OCI-LY7 (cell line): ENCODE measurements at regions not wholly inside any gene's neighbourhood (a gene's known extent, or its start where the extent isn't known, plus 50 kb on each side); places are given as distances from the start of the nearest gene placed in this dataset.

Source experiments
- BruUV-seq: library from RNA; stranded (reverse); fragments of 400-500 nt; replicated peaks from 2 replicates; lab custom pipeline; 2021; lab: Mats Ljungman, UMichigan
- CTCF ChIA-PET: fragments of 300-600 bp; sonication (Branson Sonifier 250); formaldehyde crosslinking; loops from one replicate; lab custom pipeline; 2022; ENCODE audit warnings: antibody characterized with exemption; ENCODE audit not compliant: unreplicated experiment; lab: Charles Lee
- POLR2A ChIA-PET: fragments of 300-600 bp; sonication (Branson Sonifier 250); formaldehyde crosslinking; loops from one replicate; lab custom pipeline; 2022; ENCODE audit warnings: antibody characterized with exemption; lab: Charles Lee
- DNase-seq: peaks from one replicate; pipeline ENCODE4 v3.0.0-alpha.2; 2015; ENCODE audit warnings: low spot score
- H2AFZ ChIP-seq: fragments of 200-600 bp; sonication (generic), shearing (Covaris generic); 2 replicates; pipeline ENCODE4 v1.6.1; 2014; ENCODE audit warnings: mild to moderate bottlenecking, antibody characterized with exemption, low read length, moderate library complexity
- H3K27ac ChIP-seq: fragments of 200-600 bp; sonication (generic); 2 replicates; pipeline ENCODE4 v1.5.1; 2014; ENCODE audit warnings: mixed run types, low read depth, mild to moderate bottlenecking, moderate library complexity, low read length, inconsistent platforms; ENCODE audit not compliant: poor library complexity, severe bottlenecking
- H3K36me3 ChIP-seq: fragments of 200-600 bp; sonication (generic); 2 replicates; pipeline ENCODE4 v1.6.1; 2014; ENCODE audit warnings: mild to moderate bottlenecking, antibody characterized with exemption, low read length, moderate library complexity, mixed read lengths; ENCODE audit not compliant: insufficient read depth
- H3K4me1 ChIP-seq: fragments of 200-600 bp; sonication (generic); 2 replicates; pipeline ENCODE4 v1.5.1; 2014; ENCODE audit warnings: mild to moderate bottlenecking, low read length; ENCODE audit not compliant: insufficient read depth, poor library complexity, severe bottlenecking
- H3K4me2 ChIP-seq: fragments of 200-600 bp; sonication (generic); 2 replicates; pipeline ENCODE4 v1.6.1; 2014; ENCODE audit warnings: mild to moderate bottlenecking, low read length
- H3K4me3 ChIP-seq: fragments of 200-600 bp; sonication (generic); 2 replicates; pipeline ENCODE4 v1.5.1; 2014; ENCODE audit warnings: mild to moderate bottlenecking, low read depth, low read length; ENCODE audit not compliant: poor library complexity, severe bottlenecking
- H3K79me2 ChIP-seq: fragments of 200-600 bp; sonication (generic); 2 replicates; pipeline ENCODE4 v1.6.1; 2016; ENCODE audit warnings: low read depth, mild to moderate bottlenecking, low read length, moderate library complexity, mixed read lengths; ENCODE audit not compliant: insufficient read depth
- H3K9me2 ChIP-seq: fragments of 200-600 bp; sonication (generic); 2 replicates; pipeline ENCODE4 v1.6.1; 2016; ENCODE audit warnings: mild to moderate bottlenecking, low read length, mixed read lengths; ENCODE audit not compliant: insufficient read depth
- H3K9me3 ChIP-seq: fragments of 200-600 bp; sonication (generic); 2 replicates; pipeline ENCODE4 v1.6.1; 2014; ENCODE audit warnings: mild to moderate bottlenecking, mixed run types, low read length, mixed read lengths
- H4K20me1 ChIP-seq: fragments of 200-600 bp; sonication (generic); 2 replicates; pipeline ENCODE4 v1.6.1; 2014; ENCODE audit warnings: mild to moderate bottlenecking, antibody characterized with exemption, low read length, moderate library complexity, mixed read lengths; ENCODE audit not compliant: insufficient read depth
- CTCF ChIP-seq: fragments of 200-600 bp; sonication (generic); conservative IDR thresholded peaks from 2 replicates; pipeline ENCODE4 v1.5.1; 2014; ENCODE audit warnings: mild to moderate bottlenecking, antibody characterized with exemption, low read length, moderate library complexity, mixed read lengths
- EZH2phosphoT487 ChIP-seq: fragments of 200-600 bp; sonication (generic); IDR thresholded peaks from 2 replicates; pipeline ENCODE4 v1.6.1; 2018; ENCODE audit warnings: low read depth, borderline replicate concordance, mild to moderate bottlenecking, mixed run types, antibody characterized with exemption, low read length, moderate library complexity, mixed read lengths
- intact Hi-C: fragments of 100-400 bp; cut with micrococcal nuclease; formaldehyde crosslinking; loops from one replicate; pipeline ENCODE4 v1.10.0; 2022; ENCODE audit not compliant: unreplicated experiment

DNA sequence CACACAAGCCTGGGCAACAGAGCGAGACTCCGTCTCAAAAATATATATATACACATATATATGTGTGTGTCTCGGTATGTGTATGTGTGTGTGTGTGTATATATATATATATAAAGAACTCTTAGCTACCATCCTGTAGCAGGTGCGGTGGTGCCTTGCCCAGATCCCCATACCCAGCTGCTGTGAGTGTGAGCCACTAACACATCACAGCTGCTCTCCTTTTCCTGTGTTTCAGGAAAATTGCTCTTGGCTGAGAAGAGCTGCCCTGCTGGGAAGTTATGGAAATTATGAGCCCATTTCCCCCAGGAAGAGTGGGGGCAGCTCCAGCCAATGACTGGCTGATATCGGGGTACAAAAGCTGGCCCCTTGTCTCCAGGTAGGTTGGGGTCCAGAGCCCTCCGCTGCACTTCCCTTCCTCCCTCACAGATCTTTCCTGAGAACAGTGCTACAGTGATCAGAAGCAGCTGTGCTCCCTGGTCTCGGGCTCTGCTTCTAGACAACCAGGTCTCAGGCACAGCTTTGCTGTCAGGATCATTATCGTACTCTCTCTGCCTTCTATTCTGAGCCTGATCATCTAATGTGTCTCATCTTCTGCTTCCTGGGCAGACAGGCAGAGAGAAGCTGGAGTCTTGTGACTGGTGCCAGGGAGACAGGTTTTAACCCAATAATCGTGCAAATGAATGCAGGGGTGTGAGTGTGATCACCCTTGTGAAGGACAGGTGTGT lies 109.6 kb upstream of the ZNF678 start:
- CTCF ChIA-PET: no interaction called here
- no peaks in the 10 kb centered on the region for H4K20me1 ChIP-seq
- POLR2A ChIA-PET: interaction anchor here (0.6 to 1.2 kb wide), 2 partner anchors 10 to 19 kb away, joined by 3 to 6 read pairs; no protein-coding TSS in a partner anchor

GRCh38 chr1:227451954-227452353 lies 111.4 kb upstream of the ZNF678 start:
- POLR2A ChIA-PET: interaction anchor here (0.6 kb wide), 1 partner anchor 20 kb away, joined by 4 read pairs; no protein-coding TSS in a partner anchor
- Histone ChIP-seq H3K9me2 (no peaks in the 10 kb centered on the region), H3K36me3 (no peaks in the 10 kb centered on the region), H3K4me1 (no peaks in the 10 kb centered on the region), H3K9me3 (no peaks in the 10 kb centered on the region), H3K4me3 (no peak overlapping the region), H2AFZ (no peak overlapping the region), H3K79me2 (no peaks in the 10 kb centered on the region), H3K4me2 (no peak overlapping the region), H3K27ac (no peak overlapping the region), H4K20me1 (no peaks in the 10 kb centered on the region)
- TF ChIP-seq EZH2phosphoT487: no peak
- TF ChIP-seq CTCF: no peak
- CTCF ChIA-PET: no interaction called here
- DNase-seq: no peak
- intact Hi-C loops: no loop called here
- no TSS peak for BruUV-seq

More for the DNA sequence above, 109.6 kb upstream of the ZNF678 start:
- H2AFZ ChIP-seq: no peak overlapping the region
- H3K27ac ChIP-seq: no peak overlapping the region
- no peak for DNase-seq
- no peaks in the 10 kb centered on the region for H3K36me3 ChIP-seq
- H3K79me2 ChIP-seq: no peaks in the 10 kb centered on the region
- H3K9me2 ChIP-seq: no peaks in the 10 kb centered on the region
- no peak overlapping the region for H3K4me2 ChIP-seq
- H3K4me1 ChIP-seq: no peaks in the 10 kb centered on the region
- BruUV-seq: no TSS peak
- no peaks in the 10 kb centered on the region for H3K9me3 ChIP-seq
- intact Hi-C loops: no loop called here
- H3K4me3 ChIP-seq: no peak overlapping the region
- TF ChIP-seq EZH2phosphoT487 (no peak), CTCF (no peak)

DNA sequence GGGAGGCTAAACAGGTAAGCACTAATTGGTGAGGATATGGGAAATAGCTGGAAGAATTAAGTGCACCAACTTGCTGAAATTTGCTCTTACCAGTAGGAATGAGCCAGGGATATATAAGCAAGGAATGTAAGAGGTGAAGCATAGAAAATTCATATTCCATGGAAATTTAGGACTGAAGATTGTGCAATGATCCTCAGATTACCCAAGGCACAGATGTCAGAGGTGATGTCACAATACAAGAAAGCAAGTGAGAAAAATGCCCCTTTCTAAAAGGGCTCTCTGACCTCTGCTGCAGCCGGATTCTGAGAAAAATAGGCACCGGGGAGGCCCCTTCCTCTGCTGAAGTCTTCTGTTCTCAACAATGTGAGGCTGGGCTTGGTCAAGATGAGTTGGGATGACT lies 112.3 kb upstream of the ZNF678 start:
- Histone ChIP-seq H3K9me3 (no peaks in the 10 kb centered on the region), H3K4me3 (no peak overlapping the region), H3K9me2 (no peaks in the 10 kb centered on the region), H2AFZ (no peak overlapping the region), H3K27ac (no peak overlapping the region), H4K20me1 (no peaks in the 10 kb centered on the region), H3K4me2 (no peak overlapping the region), H3K4me1 (no peaks in the 10 kb centered on the region), H3K79me2 (no peaks in the 10 kb centered on the region), H3K36me3 (no peaks in the 10 kb centered on the region)
- intact Hi-C loops: no loop called here
- TF ChIP-seq EZH2phosphoT487 (no peak), CTCF (no peak)
- no peak for DNase-seq
- ChIA-PET CTCF (no interaction called here), POLR2A (no interaction called here)
- BruUV-seq: no TSS peak
